HPDE6-E6E7 (cell line): ENCODE measurements at regions not wholly inside any gene's neighbourhood (a gene's known extent, or its start where the extent isn't known, plus 50 kb on each side); places are given as distances from the start of the nearest gene placed in this dataset.

Source experiments
- DNase-seq: peaks from one replicate; pipeline ENCODE4 v3.0.0; 2011; ENCODE audit warnings: missing footprints; ENCODE audit errors: extremely low spot score

GRCh38 chr11:109106151-109106906 is 315.7 kb upstream of the C11orf87 start:
- no peak for DNase-seq

- DNase-seq: no peak
Measured at GRCh38 chr11:109109150-109109549, 312.8 kb upstream of the C11orf87 start.

GRCh38 chr11:109109571-109110315 is 312.2 kb upstream of the C11orf87 start:
- no peak for DNase-seq

GRCh38 chr11:109112261-109112660 is 309.7 kb upstream of the C11orf87 start:
- DNase-seq: no peak

- no peak for DNase-seq
Measured at GRCh38 chr11:109112821-109113280, 309.1 kb upstream of the C11orf87 start.

GRCh38 chr11:109120341-109120740 is 301.6 kb upstream of the C11orf87 start:
- DNase-seq: no peak

GRCh38 chr11:109121173-109121932 is 300.6 kb upstream of the C11orf87 start:
- no peak for DNase-seq

- DNase-seq: no peak
Measured at GRCh38 chr11:109123816-109124787, 297.9 kb upstream of the C11orf87 start.

GRCh38 chr11:109130910-109131309 is 291.1 kb upstream of the C11orf87 start:
- DNase-seq: no peak

- DNase-seq: no peak
Measured at GRCh38 chr11:109132539-109132938, 289.5 kb upstream of the C11orf87 start.

GRCh38 chr11:109133159-109133558 is 288.8 kb upstream of the C11orf87 start:
- no peak for DNase-seq

GRCh38 chr11:109135627-109136026 is 286.4 kb upstream of the C11orf87 start:
- DNase-seq: no peak

GRCh38 chr11:109138196-109138595 is 283.8 kb upstream of the C11orf87 start:
- no peak for DNase-seq

GRCh38 chr11:109140426-109140825 is 281.6 kb upstream of the C11orf87 start:
- no peak for DNase-seq

- DNase-seq: no peak
Measured at GRCh38 chr11:109140857-109141515, 281.0 kb upstream of the C11orf87 start.

- DNase-seq: no peak
Measured at GRCh38 chr11:109145287-109145686, 276.7 kb upstream of the C11orf87 start.

- no peak for DNase-seq
Measured at GRCh38 chr11:109147726-109148125, 274.3 kb upstream of the C11orf87 start.

- no peak for DNase-seq
Measured at GRCh38 chr11:109148669-109149068, 273.3 kb upstream of the C11orf87 start.

- DNase-seq: no peak
Measured at GRCh38 chr11:109150581-109150980, 271.4 kb upstream of the C11orf87 start.

GRCh38 chr11:109153836-109154235 is 268.2 kb upstream of the C11orf87 start:
- DNase-seq: no peak

GRCh38 chr11:109155291-109155690 is 266.7 kb upstream of the C11orf87 start:
- no peak for DNase-seq
